Stimulated activated CD4-positive, alpha-beta T cell treated with anti-CD3 and anti-CD28 coated beads, Interleukin-1b, Interleukin-23, amount 100 ng/mL, for 4 hours (primary cell): ENCODE measurements at regions not wholly inside any gene's neighbourhood (a gene's known extent, or its start where the extent isn't known, plus 50 kb on each side); places are given as distances from the start of the nearest gene placed in this dataset.

Source experiments
- DNase-seq, 2 donors: peaks; one replicate each; pipeline ENCODE4 v3.0.0-alpha.2; 2020; ENCODE audit warnings: low read depth in 2 of 2

GRCh38 chr12:65517656-65518210 lies 239.2 kb downstream of the MSRB3 start:
- no peak for DNase-seq

DNA sequence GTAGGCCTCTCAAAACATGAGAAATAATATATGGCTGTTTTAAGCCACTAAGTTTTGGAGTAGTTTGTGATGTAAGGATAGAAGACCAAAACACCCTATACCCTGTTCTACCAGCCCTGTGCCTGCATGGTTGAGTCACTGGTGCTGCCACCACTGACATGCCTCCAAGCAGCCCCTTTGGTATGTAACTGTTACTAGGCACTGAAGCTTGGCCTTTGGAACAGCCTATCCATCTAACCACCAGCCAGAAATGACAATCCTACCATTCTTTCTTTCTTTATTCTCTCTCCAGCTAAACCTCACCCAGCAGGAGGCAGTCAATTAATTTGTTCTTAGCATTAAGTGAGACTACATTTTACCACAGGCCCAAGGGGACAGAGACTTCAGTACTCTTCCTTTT lies 240.3 kb downstream of the MSRB3 start:
- no peak for DNase-seq

- no peak for DNase-seq
Measured at GRCh38 chr12:65520658-65521057, 242.2 kb downstream of the MSRB3 start.

DNA sequence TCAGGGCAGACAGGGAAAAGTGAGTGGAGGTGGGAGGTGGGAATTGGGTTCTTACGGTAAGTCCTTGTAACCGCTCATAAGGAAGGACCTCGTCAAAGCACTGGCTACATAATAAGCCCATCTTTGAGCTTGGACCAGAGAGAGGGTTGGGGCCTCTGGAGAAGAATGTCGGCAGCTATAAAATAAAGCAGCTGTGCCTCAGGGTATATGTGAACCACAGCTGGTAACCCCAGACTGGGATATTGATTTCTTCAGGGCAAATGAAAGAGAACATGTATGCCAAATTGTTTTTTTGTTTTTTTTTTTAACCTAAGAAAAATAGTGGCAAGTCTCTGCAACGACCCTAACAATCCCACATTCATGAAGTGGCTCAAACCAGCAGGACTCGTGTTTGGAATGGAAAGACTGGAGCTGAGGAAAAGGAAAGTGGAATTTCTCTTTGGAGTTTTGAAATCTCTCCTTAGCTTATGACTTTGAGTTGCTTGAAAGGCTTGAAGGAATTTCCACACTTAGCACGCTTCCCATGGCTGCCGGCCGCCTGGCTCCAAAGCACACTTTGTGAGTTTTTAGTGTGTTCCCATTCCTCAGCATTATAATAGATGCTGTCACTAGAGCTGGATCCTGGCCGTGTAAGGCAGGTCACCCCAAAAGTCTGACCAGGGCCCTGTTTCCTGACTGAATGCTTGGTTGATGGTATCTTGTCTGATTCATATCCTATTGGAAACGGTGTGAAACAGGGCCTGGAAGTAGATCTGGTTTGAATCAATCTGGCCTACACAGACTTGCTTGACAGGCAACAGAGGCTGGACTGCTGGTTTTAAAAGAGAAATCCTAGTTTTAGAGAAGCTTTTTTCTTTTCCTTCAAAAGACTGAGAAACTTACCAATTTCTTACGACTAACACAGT lies 244.7 kb downstream of the MSRB3 start:
- no peak for DNase-seq

DNA sequence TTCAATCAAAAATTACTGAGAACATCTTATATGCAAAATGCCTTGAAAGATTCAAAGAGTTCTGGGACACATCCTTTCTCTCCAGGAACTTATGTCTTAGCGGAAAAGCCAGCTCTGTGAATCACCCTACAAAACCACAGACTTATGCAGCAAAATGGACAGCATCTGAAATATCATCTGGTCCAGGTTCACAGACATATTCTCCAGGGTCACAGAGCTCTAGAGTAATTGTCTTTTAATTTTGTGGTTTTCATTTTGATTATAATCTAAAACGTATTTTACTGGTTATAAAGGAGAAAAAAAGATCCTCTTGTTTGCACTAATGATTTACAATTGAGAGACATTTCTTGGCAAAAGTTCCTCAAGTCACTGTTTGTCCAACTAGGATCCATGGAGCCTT lies 246.2 kb downstream of the MSRB3 start:
- no peak for DNase-seq

DNA sequence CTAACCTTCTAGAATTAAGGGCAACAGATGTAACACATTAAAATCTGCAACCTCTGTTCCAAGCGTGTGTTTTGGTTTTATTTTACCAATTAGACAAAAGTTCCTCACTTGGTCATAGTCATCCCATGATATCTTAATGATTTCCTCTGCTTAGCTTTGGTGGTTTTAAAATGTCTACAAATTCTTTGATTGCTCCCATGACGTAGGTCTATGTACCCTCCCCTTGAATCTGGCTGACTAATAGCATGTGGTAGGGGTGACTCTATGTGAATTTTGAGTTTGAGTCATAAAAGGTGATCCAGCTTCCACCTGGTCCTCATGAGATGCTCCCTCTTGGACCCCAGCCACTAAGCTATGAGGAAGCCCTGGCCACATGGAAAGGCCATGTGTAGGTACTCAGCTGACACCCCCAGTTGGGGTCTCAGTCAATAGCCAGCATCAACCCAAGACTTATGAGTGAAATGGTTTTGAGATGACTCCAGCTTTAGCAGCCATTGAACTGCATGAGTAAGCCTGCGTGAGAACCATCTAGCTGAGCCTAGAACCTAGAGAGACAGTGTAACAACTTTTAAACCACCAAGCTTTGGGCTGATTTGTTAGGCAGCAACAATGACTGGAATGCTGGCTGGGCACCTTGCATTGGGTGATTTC lies 247.1 kb downstream of the MSRB3 start:
- no peak for DNase-seq

GRCh38 chr12:65526311-65526710 lies 247.8 kb downstream of the MSRB3 start:
- no peak for DNase-seq

GRCh38 chr12:65528127-65528526 lies 249.6 kb downstream of the MSRB3 start:
- DNase-seq: no peak

DNA sequence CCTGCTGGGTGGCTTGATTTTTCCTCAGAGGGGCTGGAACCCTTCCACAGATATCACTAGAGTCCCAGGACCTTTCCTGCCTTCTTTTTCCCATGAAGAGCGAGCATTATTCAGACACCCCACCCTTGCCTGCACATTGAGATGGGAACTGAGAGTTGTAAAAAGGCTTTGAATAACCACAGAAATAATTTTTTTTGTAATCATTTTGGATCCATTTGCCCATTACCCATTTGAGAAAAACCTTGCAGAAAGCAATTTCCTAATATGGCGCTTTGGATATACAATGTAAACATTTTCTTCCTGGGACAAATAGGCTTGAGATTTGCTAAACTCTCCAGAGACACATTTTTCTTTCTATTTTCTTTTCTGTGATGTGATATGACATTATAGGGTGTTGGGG lies 250.6 kb downstream of the MSRB3 start:
- DNase-seq: no peak

GRCh38 chr12:65529771-65530435 lies 251.4 kb downstream of the MSRB3 start:
- no peak for DNase-seq

GRCh38 chr12:65532162-65532561 lies 253.7 kb downstream of the MSRB3 start:
- DNase-seq: no peak

GRCh38 chr12:65532764-65533163 lies 254.3 kb downstream of the MSRB3 start:
- no peak for DNase-seq

- DNase-seq: no peak
Measured at GRCh38 chr12:65533177-65533883, 254.8 kb downstream of the MSRB3 start.

- DNase-seq: no peak
Measured at GRCh38 chr12:65534238-65534841, 255.9 kb downstream of the MSRB3 start.

GRCh38 chr12:65535946-65536345 lies 257.5 kb downstream of the MSRB3 start:
- DNase-seq: no peak

DNA sequence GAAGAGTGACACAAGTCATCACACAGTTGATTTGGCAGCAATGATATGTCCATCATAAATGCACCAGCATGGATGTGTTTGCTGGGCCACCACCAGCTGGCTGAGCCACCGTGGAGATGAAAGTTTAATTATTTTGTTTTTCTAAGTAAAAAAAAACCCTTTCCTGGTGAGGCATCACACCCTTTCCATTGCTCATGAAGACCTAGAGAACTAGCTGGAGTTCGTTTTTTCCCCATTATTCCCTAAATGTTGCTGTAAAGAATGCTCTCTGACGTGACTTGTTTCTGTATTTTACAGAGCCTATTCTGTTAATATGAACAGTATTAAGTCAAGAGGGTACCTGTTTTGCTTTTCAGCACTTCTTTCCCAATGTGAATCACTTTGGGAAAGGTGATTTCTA lies 257.9 kb downstream of the MSRB3 start:
- DNase-seq: no peak

- no peak for DNase-seq
Measured at GRCh38 chr12:65536876-65537681, 258.6 kb downstream of the MSRB3 start.

GRCh38 chr12:65537978-65538377 lies 259.5 kb downstream of the MSRB3 start:
- DNase-seq: no peak

- no peak for DNase-seq
Measured at GRCh38 chr12:65539023-65539422, 260.5 kb downstream of the MSRB3 start.

- DNase-seq: no peak
Measured at GRCh38 chr12:65540140-65540539, 261.7 kb downstream of the MSRB3 start.
